OCI-LY3 (cell line): ENCODE measurements at regions not wholly inside any gene's neighbourhood (a gene's known extent, or its start where the extent isn't known, plus 50 kb on each side); places are given as distances from the start of the nearest gene placed in this dataset.

Experiments
- H2AFZ ChIP-seq: fragments of 200-600, 300-600 bp; shearing (Covaris generic); 2 replicates; pipeline ENCODE4 v1.6.0; 2014; ENCODE audit warnings: antibody characterized with exemption, low read depth, low read length
- H3K27ac ChIP-seq: fragments of 200-600, 300-600 bp; sonication (generic); 2 replicates; pipeline ENCODE4 v1.5.1; 2014; ENCODE audit warnings: mild to moderate bottlenecking, low read length, moderate library complexity, mixed read lengths
- H3K27me3 ChIP-seq: fragments of 200-600, 300-600 bp; sonication (generic); 2 replicates; pipeline ENCODE4 v1.6.1; 2014; ENCODE audit warnings: low read depth, low read length, mixed read lengths
- H3K36me3 ChIP-seq: fragments of 200-600, 300-600 bp; sonication (generic); replicated peaks from 2 replicates; pipeline ENCODE3; 2014; ENCODE audit warnings: low read depth, low read length, mixed read lengths
- H3K4me1 ChIP-seq: fragments of 300-600, 200-600 bp; sonication (generic); 2 replicates; pipeline ENCODE4 v1.6.1; 2014; ENCODE audit warnings: low read length, mixed read lengths
- H3K4me2 ChIP-seq: fragments of 200-600, 300-600 bp; sonication (generic); 2 replicates; pipeline ENCODE4 v1.6.1; 2014; ENCODE audit warnings: low read length, mixed read lengths
- H3K4me3 ChIP-seq: fragments of 300-600, 200-600 bp; sonication (generic); 2 replicates; pipeline ENCODE4 v1.5.1; 2014; ENCODE audit warnings: antibody characterized with exemption, mild to moderate bottlenecking, low read length, moderate library complexity
- H3K79me2 ChIP-seq: fragments of 300-600, 200-600 bp; shearing (Covaris generic); 2 replicates; pipeline ENCODE4 v1.6.1; 2014; ENCODE audit warnings: mild to moderate bottlenecking, low read length, mixed read lengths
- H3K9ac ChIP-seq: fragments of 300-600, 200-600 bp; shearing (Covaris generic); 2 replicates; pipeline ENCODE4 v1.6.0; 2014; ENCODE audit warnings: mild to moderate bottlenecking, low read length, moderate library complexity
- H3K9me3 ChIP-seq: fragments of 200-600, 300-600 bp; shearing (Covaris generic); 2 replicates; pipeline ENCODE4 v1.6.1; 2014; ENCODE audit warnings: low read length, mixed read lengths; ENCODE audit not compliant: insufficient read depth
- H4K20me1 ChIP-seq: fragments of 200-600, 300-600 bp; sonication (generic); 2 replicates; pipeline ENCODE4 v1.6.1; 2016; ENCODE audit warnings: low read length, mixed read lengths; ENCODE audit not compliant: insufficient read depth
- CTCF ChIP-seq: fragments of 200-600, 300-600 bp; sonication (generic); IDR thresholded peaks from 2 replicates; pipeline ENCODE4 v1.5.1; 2014; ENCODE audit warnings: antibody characterized with exemption, low read length, low read depth
- EZH2phosphoT487 ChIP-seq: fragments of 200-600 bp; shearing (Covaris generic); IDR thresholded peaks from 2 replicates; pipeline ENCODE4 v1.6.1; 2018; ENCODE audit warnings: antibody characterized with exemption, mixed run types, low read depth

GRCh38 chr9:22528485-22528884 lies 81.9 kb downstream of the DMRTA1 start:
- H4K20me1 ChIP-seq: no peaks in the 10 kb centered on the region
- TF ChIP-seq EZH2phosphoT487: no peak
- TF ChIP-seq CTCF: peak; percentile 83
- no peaks in the 10 kb centered on the region for H3K9me3 ChIP-seq
- H3K4me3 ChIP-seq: 0 out of 2 replicates have a peak overlapping the region, but pooled peaks have one; percentile 6
- peaks cover 19% of the 10 kb centered on the region for H3K4me1 ChIP-seq
- H3K9ac ChIP-seq: no peak overlapping the region
- peaks cover 42% of the 10 kb centered on the region; the same call in 1 of the 2 replicates for H3K27me3 ChIP-seq
- H3K4me2 ChIP-seq: peak overlapping the region; percentile 89
- H3K36me3 ChIP-seq: no peaks in the 10 kb centered on the region
- H3K79me2 ChIP-seq: no peaks in the 10 kb centered on the region
- no peak overlapping the region for H3K27ac ChIP-seq
- no peak overlapping the region for H2AFZ ChIP-seq

- H3K27me3 ChIP-seq: peaks cover 39% of the 10 kb centered on the region; the same call in 1 of the 2 replicates
- H3K36me3 ChIP-seq: no peaks in the 10 kb centered on the region
- 0 out of 2 replicates have a peak overlapping the region, but pooled peaks have one; percentile 21 for H3K27ac ChIP-seq
- no peaks in the 10 kb centered on the region for H4K20me1 ChIP-seq
- H3K79me2 ChIP-seq: no peaks in the 10 kb centered on the region
- no peaks in the 10 kb centered on the region for H3K9me3 ChIP-seq
- H3K4me3 ChIP-seq: peak overlapping the region; percentile 66
- H3K4me1 ChIP-seq: peaks cover 19% of the 10 kb centered on the region
- TF ChIP-seq CTCF (no peak), EZH2phosphoT487 (no peak)
- H3K9ac ChIP-seq: no peak overlapping the region; the same call in 1 of the 2 replicates
- no peak overlapping the region for H2AFZ ChIP-seq
- peak overlapping the region; percentile 89 for H3K4me2 ChIP-seq
These were observed 83.0 kb downstream of the DMRTA1 start for GRCh38 chr9:22529426-22530199.

- TF ChIP-seq CTCF (no peak), EZH2phosphoT487 (no peak)
- no peak overlapping the region for H3K9ac ChIP-seq
- H2AFZ ChIP-seq: no peak overlapping the region
- H4K20me1 ChIP-seq: no peaks in the 10 kb centered on the region
- no peaks in the 10 kb centered on the region for H3K79me2 ChIP-seq
- no peak overlapping the region for H3K4me2 ChIP-seq
- H3K36me3 ChIP-seq: no peaks in the 10 kb centered on the region
- H3K4me1 ChIP-seq: no peaks in the 10 kb centered on the region
- no peaks in the 10 kb centered on the region for H3K9me3 ChIP-seq
- 0 out of 2 replicates have a peak, but pooled peaks cover 8% of the 10 kb centered on the region for H3K27me3 ChIP-seq
- no peak overlapping the region for H3K4me3 ChIP-seq
- no peak overlapping the region for H3K27ac ChIP-seq
These were observed 89.2 kb downstream of the DMRTA1 start for GRCh38 chr9:22535780-22536179.

- no peaks in the 10 kb centered on the region for H3K36me3 ChIP-seq
- no peak overlapping the region for H3K9ac ChIP-seq
These were observed 91.1 kb downstream of the DMRTA1 start for GRCh38 chr9:22537721-22538120.

More at GRCh38 chr9:22537721-22538120, 91.1 kb downstream of the DMRTA1 start:
- no peaks in the 10 kb centered on the region for H3K4me1 ChIP-seq
- H2AFZ ChIP-seq: no peak overlapping the region
- H3K4me3 ChIP-seq: no peak overlapping the region
- 0 out of 2 replicates have a peak, but pooled peaks cover 5% of the 10 kb centered on the region for H3K27me3 ChIP-seq
- no peak overlapping the region for H3K4me2 ChIP-seq
- no peak overlapping the region for H3K27ac ChIP-seq
- H3K9me3 ChIP-seq: no peaks in the 10 kb centered on the region
- H3K79me2 ChIP-seq: no peaks in the 10 kb centered on the region
- no peaks in the 10 kb centered on the region for H4K20me1 ChIP-seq
- TF ChIP-seq EZH2phosphoT487: no peak
- TF ChIP-seq CTCF: no peak
